Smooth muscle cell (in vitro differentiated cells): ENCODE measurements at regions not wholly inside any gene's neighbourhood (a gene's known extent, or its start where the extent isn't known, plus 50 kb on each side); places are given as distances from the start of the nearest gene placed in this dataset.

ENCODE experiments used
- DNase-seq: peaks from one replicate; lab custom pipeline; 2025; ENCODE audit not compliant: unreplicated experiment; lab: John Stamatoyannopoulos, UW
- H2AFZ ChIP-seq: fragments of 200-600 bp; sonication (generic); 2 replicates; pipeline ENCODE4 v1.6.0; 2016; ENCODE audit warnings: antibody characterized with exemption, low read depth, mild to moderate bottlenecking
- H3F3A ChIP-seq: fragments of 200-600 bp; sonication (generic); 2 replicates; pipeline ENCODE4 v1.6.0; 2017; ENCODE audit warnings: antibody characterized with exemption, low read depth
- H3K27ac ChIP-seq: fragments of 200-600 bp; sonication (generic); 2 replicates; pipeline ENCODE4 v1.5.1; 2016; ENCODE audit warnings: low read depth, mild to moderate bottlenecking
- H3K27me3 ChIP-seq: fragments of 200-600 bp; sonication (generic); 2 replicates; pipeline ENCODE4 v1.6.1; 2016; ENCODE audit warnings: low read depth, mild to moderate bottlenecking
- H3K36me3 ChIP-seq: fragments of 200-600 bp; sonication (generic); 2 replicates; pipeline ENCODE4 v1.5.1; 2016; ENCODE audit warnings: low read depth
- H3K4me1 ChIP-seq: fragments of 200-600 bp; sonication (generic); 2 replicates; pipeline ENCODE4 v1.5.1; 2016; ENCODE audit warnings: low read depth
- H3K4me2 ChIP-seq: fragments of 200-600 bp; sonication (generic); 2 replicates; pipeline ENCODE4 v1.6.0; 2016; ENCODE audit warnings: mild to moderate bottlenecking
- H3K4me3 ChIP-seq: fragments of 200-600 bp; sonication (generic); 2 replicates; pipeline ENCODE4 v1.5.1; 2016; ENCODE audit warnings: mild to moderate bottlenecking
- H3K79me2 ChIP-seq: fragments of 200-600 bp; sonication (generic); 2 replicates; pipeline ENCODE4 v1.6.0; 2016; ENCODE audit warnings: low read depth, mild to moderate bottlenecking
- H3K9ac ChIP-seq: fragments of 200-600 bp; sonication (generic); 2 replicates; pipeline ENCODE4 v1.6.0; 2016; ENCODE audit warnings: low read depth
- H3K9me3 ChIP-seq: fragments of 200-600 bp; sonication (generic); replicated peaks from 2 replicates; pipeline ENCODE4 v1.5.1; 2016; ENCODE audit warnings: low read depth
- H4K20me1 ChIP-seq: fragments of 200-600 bp; sonication (generic); 2 replicates; pipeline ENCODE4 v1.6.0; 2016; ENCODE audit warnings: low read depth
- CTCF ChIP-seq: fragments of 200-600 bp; sonication (generic); IDR thresholded peaks from 2 replicates; pipeline ENCODE4 v1.5.1; 2017; ENCODE audit warnings: borderline replicate concordance, mild to moderate bottlenecking, antibody characterized with exemption; ENCODE audit not compliant: insufficient read depth, poor library complexity, severe bottlenecking
- whole genome bisulfite sequencing: methylation state at CpG from one replicate; pipeline ENCODE4 v1.1.7; 2016; ENCODE audit warnings: low lambda C conversion rate; 5-methylcytosine and 5-hydroxymethylcytosine counted together

GRCh38 chr5:7269591-7270274 is 126.2 kb upstream of the ADCY2 start:
- Histone ChIP-seq H3F3A (no peaks in the 10 kb centered on the region), H3K27me3 (no peaks in the 10 kb centered on the region), H3K9me3 (no peaks in the 10 kb centered on the region), H3K4me3 (no peak overlapping the region), H3K4me1 (no peaks in the 10 kb centered on the region), H3K27ac (no peak overlapping the region), H3K4me2 (no peak overlapping the region), H2AFZ (no peak overlapping the region), H3K79me2 (no peaks in the 10 kb centered on the region), H4K20me1 (no peaks in the 10 kb centered on the region), H3K36me3 (no peaks in the 10 kb centered on the region), H3K9ac (no peak overlapping the region)
- 55% methylated on average over 5 of the region's 5 CpGs for WGBS
- TF ChIP-seq CTCF: no peak
- DNase-seq: no peak

GRCh38 chr5:7271435-7272084 is 124.4 kb upstream of the ADCY2 start:
- Histone ChIP-seq H3K9ac (no peak overlapping the region), H3K27me3 (no peaks in the 10 kb centered on the region), H2AFZ (no peak overlapping the region), H3K79me2 (no peaks in the 10 kb centered on the region), H3K27ac (no peak overlapping the region), H3F3A (no peaks in the 10 kb centered on the region), H3K36me3 (no peaks in the 10 kb centered on the region), H4K20me1 (no peaks in the 10 kb centered on the region), H3K4me1 (no peaks in the 10 kb centered on the region), H3K4me3 (no peak overlapping the region), H3K9me3 (no peaks in the 10 kb centered on the region), H3K4me2 (no peak overlapping the region)
- DNase-seq: no peak
- no peak for TF ChIP-seq CTCF
- WGBS: 84% methylated on average over 6 of the region's 6 CpGs

GRCh38 chr5:7272408-7272965 is 123.5 kb upstream of the ADCY2 start:
- no peak for DNase-seq
- no peak for TF ChIP-seq CTCF
- H3K36me3 ChIP-seq: no peaks in the 10 kb centered on the region
- no peaks in the 10 kb centered on the region for H3K4me1 ChIP-seq
- no peak overlapping the region for H3K27ac ChIP-seq
- H3K4me3 ChIP-seq: no peak overlapping the region
- H3K4me2 ChIP-seq: no peak overlapping the region
- no peaks in the 10 kb centered on the region for H4K20me1 ChIP-seq
- H3F3A ChIP-seq: no peaks in the 10 kb centered on the region
- H2AFZ ChIP-seq: no peak overlapping the region
- H3K79me2 ChIP-seq: no peaks in the 10 kb centered on the region
- no peaks in the 10 kb centered on the region for H3K9me3 ChIP-seq
- 97% methylated on average over 3 of the region's 3 CpGs for WGBS
- H3K27me3 ChIP-seq: no peaks in the 10 kb centered on the region
- no peak overlapping the region for H3K9ac ChIP-seq
